GM23338 (cell line): ENCODE measurements at regions not wholly inside any gene's neighbourhood (a gene's known extent, or its start where the extent isn't known, plus 50 kb on each side); places are given as distances from the start of the nearest gene placed in this dataset.

Experiments
- CREB1 ChIP-seq: fragments of 250-450 bp; sonication (Bioruptor Pico); IDR thresholded peaks from 2 replicates; pipeline ENCODE4 v1.5.0; 2020; ENCODE audit warnings: low read depth, mild to moderate bottlenecking, moderate library complexity
- CTCF ChIP-seq, 2 experiments: fragments of 200-600 bp in 1 of 2; sonication (generic) in 1 of 2; conservative IDR thresholded peaks; 2 replicates each; pipeline versions ENCODE4 v1.5.1 to v1.6.1; 2016 to 2017; ENCODE audit warnings: antibody characterized with exemption in 2 of 2, low read depth in 2 of 2, mild to moderate bottlenecking in 2 of 2, moderate library complexity in 1 of 2
- EZH2 ChIP-seq: fragments of 200-600 bp; sonication (generic); IDR thresholded peaks from one replicate; pipeline ENCODE4 v1.8.0; 2017; ENCODE audit warnings: antibody characterized with exemption, mild to moderate bottlenecking, low read depth; ENCODE audit not compliant: unreplicated experiment
- EZH2phosphoT487 ChIP-seq: fragments of 200-600 bp; sonication (generic); IDR thresholded peaks from one replicate; pipeline ENCODE4 v1.8.1; 2018; ENCODE audit warnings: antibody characterized with exemption; ENCODE audit not compliant: unreplicated experiment
- JUNB ChIP-seq: IDR thresholded peaks from one replicate; pipeline ENCODE4 v1.6.1; 2016; ENCODE audit warnings: antibody characterized with exemption; ENCODE audit not compliant: unreplicated experiment
- NANOG ChIP-seq: IDR thresholded peaks from 2 replicates; pipeline ENCODE4 v1.6.1; 2016; ENCODE audit warnings: antibody characterized with exemption, borderline replicate concordance
- POLR2AphosphoS5 ChIP-seq: IDR thresholded peaks from 2 replicates; pipeline ENCODE4 v1.6.1; 2016; ENCODE audit warnings: antibody characterized with exemption, low read depth
- REST ChIP-seq: IDR thresholded peaks from one replicate; pipeline ENCODE4 v1.6.1; 2018; ENCODE audit warnings: antibody characterized with exemption; ENCODE audit not compliant: unreplicated experiment
- ZNF114 ChIP-seq: fragments of 250-450 bp; sonication (Bioruptor Pico); IDR thresholded peaks from 2 replicates; pipeline ENCODE4 v1.5.0; 2020; ENCODE audit warnings: mild to moderate bottlenecking, moderate library complexity
- ZNF331 ChIP-seq: fragments of 250-450 bp; sonication (Bioruptor Pico); IDR thresholded peaks from 2 replicates; pipeline ENCODE4 v1.5.0; 2020; ENCODE audit warnings: low read depth, mild to moderate bottlenecking, moderate library complexity

DNA sequence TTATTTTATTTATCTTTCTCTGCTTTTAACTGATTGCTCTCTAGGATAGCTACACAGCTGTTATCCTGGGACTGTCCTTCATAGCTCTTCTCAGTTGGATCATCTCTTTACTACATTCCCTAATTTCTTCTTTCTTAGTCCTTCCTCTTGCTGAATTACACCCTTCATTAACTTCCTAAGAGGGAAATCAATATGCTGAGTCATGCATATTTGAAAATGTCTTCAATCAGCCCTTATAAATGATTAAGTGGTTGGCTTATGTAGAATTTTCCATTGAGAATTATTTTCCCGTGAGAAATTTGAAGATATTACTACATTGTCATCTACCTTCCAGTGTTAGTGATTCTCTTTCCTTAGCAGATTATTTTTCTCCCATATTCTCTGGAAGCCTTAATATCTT lies 214.2 kb downstream of the SOCS6 start:
- TF ChIP-seq POLR2AphosphoS5 = no peak
- no peak for TF ChIP-seq JUNB
- TF ChIP-seq CTCF (conservative IDR thresholded peaks at IDR 0.05; ENCODE audit: low read depth in 2 of 2) = no peak
- no peak for TF ChIP-seq EZH2phosphoT487
- TF ChIP-seq CREB1 = no peak
- TF ChIP-seq REST = no peak
- TF ChIP-seq EZH2 = no peak
- TF ChIP-seq NANOG = no peak
- no peak for TF ChIP-seq ZNF114
- TF ChIP-seq ZNF331 (CRISPR knock-in tag) = no peak
